Type B pancreatic cell (in vitro differentiated cells): ENCODE measurements at regions not wholly inside any gene's neighbourhood (a gene's known extent, or its start where the extent isn't known, plus 50 kb on each side); places are given as distances from the start of the nearest gene placed in this dataset.

Experiments used
- DNase-seq: peaks from one replicate; pipeline ENCODE4 v3.0.0; 2021; ENCODE audit warnings: mixed read lengths; ENCODE audit not compliant: unreplicated experiment; ENCODE audit errors: extremely low spot score
- H3K27ac Mint-ChIP-seq: 2 replicates; pipeline ENCODE4 v1.8.0; 2021; ENCODE audit warnings: mild to moderate bottlenecking, mixed read lengths
- H3K27me3 Mint-ChIP-seq: 2 replicates; pipeline ENCODE4 v1.8.0; 2021; ENCODE audit warnings: mixed read lengths
- H3K36me3 Mint-ChIP-seq: 2 replicates; pipeline ENCODE4 v1.8.0; 2021; ENCODE audit warnings: mixed read lengths
- H3K4me1 Mint-ChIP-seq: one replicate; pipeline ENCODE4 v1.8.0; 2021; ENCODE audit warnings: mixed read lengths; ENCODE audit not compliant: unreplicated experiment
- H3K4me3 Mint-ChIP-seq: 2 replicates; pipeline ENCODE4 v1.8.0; 2021; ENCODE audit warnings: mild to moderate bottlenecking, mixed read lengths
- H3K9me3 Mint-ChIP-seq: 2 replicates; pipeline ENCODE4 v1.8.0; 2021; ENCODE audit warnings: mixed read lengths
- TF ChIP-seq, protein P1 (sequence below): fragments of 200-600 bp; sonication (generic); conservative IDR thresholded peaks from 2 replicates; pipeline ENCODE4 v1.5.0; 2021; ENCODE audit warnings: antibody characterized with exemption, mild to moderate bottlenecking

DNA sequence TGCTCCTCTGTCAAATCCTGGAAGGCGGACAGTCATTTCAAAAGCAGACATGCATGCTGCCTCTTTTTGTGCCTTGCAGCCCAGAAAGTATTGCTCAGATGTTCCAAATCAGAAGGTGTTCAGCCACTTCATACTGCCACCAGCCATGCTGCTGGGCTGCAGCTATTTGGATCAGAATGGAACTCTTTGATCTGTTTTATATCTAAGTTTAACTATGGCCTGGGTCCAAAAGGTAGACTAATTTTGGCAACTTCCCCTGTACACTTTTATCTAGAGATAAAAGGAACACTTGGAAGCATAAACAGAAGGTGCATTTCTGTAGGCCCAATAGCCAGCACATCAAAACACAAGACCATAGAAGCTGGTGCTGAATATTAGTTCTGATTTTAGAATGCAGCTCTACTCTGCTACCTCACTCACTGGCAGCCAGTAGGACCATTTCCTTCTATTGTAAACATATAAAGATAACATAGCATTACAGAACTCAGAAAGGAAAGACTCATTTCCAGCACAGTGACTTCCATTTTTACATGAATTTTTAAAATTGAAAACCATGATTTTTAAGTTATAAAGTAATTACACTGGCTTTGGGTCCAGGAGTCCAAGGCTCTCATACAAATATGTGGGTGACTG lies 143.1 kb upstream of the CAV2 start:
- peaks cover 16% of the 10 kb centered on the region for H3K4me1 Mint-ChIP-seq
- peaks cover 5% of the 10 kb centered on the region for H3K9me3 Mint-ChIP-seq
- TF ChIP-seq, protein P1, sequence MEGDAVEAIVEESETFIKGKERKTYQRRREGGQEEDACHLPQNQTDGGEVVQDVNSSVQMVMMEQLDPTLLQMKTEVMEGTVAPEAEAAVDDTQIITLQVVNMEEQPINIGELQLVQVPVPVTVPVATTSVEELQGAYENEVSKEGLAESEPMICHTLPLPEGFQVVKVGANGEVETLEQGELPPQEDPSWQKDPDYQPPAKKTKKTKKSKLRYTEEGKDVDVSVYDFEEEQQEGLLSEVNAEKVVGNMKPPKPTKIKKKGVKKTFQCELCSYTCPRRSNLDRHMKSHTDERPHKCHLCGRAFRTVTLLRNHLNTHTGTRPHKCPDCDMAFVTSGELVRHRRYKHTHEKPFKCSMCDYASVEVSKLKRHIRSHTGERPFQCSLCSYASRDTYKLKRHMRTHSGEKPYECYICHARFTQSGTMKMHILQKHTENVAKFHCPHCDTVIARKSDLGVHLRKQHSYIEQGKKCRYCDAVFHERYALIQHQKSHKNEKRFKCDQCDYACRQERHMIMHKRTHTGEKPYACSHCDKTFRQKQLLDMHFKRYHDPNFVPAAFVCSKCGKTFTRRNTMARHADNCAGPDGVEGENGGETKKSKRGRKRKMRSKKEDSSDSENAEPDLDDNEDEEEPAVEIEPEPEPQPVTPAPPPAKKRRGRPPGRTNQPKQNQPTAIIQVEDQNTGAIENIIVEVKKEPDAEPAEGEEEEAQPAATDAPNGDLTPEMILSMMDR = no peak
- no peak for DNase-seq
- H3K4me3 Mint-ChIP-seq = no peak overlapping the region
- H3K27me3 Mint-ChIP-seq = no peaks in the 10 kb centered on the region
- no peak overlapping the region for H3K27ac Mint-ChIP-seq
- no peaks in the 10 kb centered on the region for H3K36me3 Mint-ChIP-seq

DNA sequence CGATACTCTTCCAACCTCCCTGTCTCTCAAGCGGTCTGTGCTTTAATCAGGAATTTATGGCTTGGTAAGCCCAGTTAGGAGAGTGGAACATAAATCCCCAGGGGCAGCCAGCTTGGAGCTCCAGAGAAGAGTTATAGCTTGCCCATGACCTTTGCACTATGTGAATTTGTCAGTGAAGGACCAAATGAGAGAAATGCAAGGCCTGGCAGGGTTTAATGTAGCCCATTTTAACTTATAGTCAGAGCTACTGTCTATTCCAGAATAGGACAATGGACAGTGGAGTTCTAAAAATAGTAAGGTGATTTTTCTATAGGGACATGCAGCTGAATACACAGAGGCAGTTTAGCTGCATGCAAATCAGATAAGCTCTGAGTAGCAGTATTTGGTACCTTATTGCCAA lies 142.6 kb upstream of the CAV2 start:
- Mint-ChIP-seq H3K4me3 (no peak overlapping the region), H3K4me1 (peaks cover 16% of the 10 kb centered on the region), H3K36me3 (no peaks in the 10 kb centered on the region), H3K27me3 (no peaks in the 10 kb centered on the region), H3K27ac (no peak overlapping the region), H3K9me3 (peaks cover 5% of the 10 kb centered on the region)
- TF ChIP-seq, protein P1 = no peak
- DNase-seq = no peak

DNA sequence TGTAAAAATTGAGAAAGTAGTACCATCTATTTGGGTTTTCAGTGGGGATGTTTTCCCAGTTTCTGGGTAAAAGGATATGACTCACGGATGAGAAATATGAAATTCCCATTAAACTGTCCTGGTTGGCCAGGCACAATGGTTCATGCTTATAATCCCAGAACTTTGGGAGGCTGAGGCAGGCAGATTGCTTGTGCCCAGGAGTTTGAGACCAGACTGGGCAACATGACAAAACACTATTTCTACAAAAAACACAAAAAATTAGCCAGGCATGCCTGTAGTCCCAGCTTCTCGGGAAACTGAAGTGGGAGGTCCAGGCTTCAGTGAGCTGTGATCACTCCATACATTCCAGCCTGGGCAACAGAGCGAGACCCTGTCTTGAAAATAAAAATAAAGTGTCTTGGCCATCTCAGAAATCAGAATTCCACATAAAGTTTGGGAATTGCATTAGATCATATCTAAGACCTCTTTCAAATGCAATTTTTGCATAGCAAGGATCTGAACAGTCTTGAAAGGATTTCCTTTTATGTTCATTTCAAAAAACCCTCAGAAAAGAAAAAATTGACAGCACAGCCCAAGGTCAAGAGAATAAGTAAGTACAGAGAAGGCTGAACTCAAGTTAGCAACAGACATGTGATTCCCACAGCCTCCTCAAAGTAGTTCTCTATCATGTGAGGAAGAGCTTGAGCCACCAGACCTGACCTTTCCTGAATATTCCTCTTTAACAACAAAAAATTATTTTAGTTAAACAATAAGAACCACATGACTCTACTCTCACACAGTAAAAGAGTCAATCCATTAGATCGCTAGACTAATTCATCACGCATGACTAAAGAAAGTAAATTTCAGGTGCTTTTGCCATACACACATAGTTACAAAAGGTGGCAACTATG lies 141.5 kb upstream of the CAV2 start:
- H3K27me3 Mint-ChIP-seq = no peaks in the 10 kb centered on the region
- peaks cover 5% of the 10 kb centered on the region for H3K9me3 Mint-ChIP-seq
- H3K4me3 Mint-ChIP-seq = no peak overlapping the region
- H3K4me1 Mint-ChIP-seq = peaks cover 16% of the 10 kb centered on the region
- H3K27ac Mint-ChIP-seq = no peak overlapping the region
- no peak for DNase-seq
- H3K36me3 Mint-ChIP-seq = no peaks in the 10 kb centered on the region
- TF ChIP-seq, protein P1 = no peak

DNA sequence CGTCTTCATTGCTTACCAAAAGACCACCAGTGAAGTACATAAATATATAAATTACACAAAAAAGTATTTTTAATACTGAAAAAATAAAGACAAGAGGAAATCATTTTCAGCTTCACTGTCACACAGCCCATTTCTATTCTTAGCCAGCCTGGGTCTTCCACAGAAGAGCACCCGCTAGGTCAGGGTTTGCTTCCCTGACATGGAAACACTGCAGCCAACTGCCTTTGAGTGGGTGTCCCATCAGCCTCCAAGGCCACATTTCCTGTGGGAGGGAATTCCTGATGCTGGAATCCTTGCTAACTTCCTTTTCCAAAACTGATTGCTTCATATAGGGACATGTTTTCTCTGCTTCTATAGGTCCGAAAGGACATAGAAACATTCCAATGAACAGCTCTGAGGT lies 137.8 kb upstream of the CAV2 start:
- H3K36me3 Mint-ChIP-seq = no peaks in the 10 kb centered on the region
- H3K27ac Mint-ChIP-seq = no peak overlapping the region
- H3K27me3 Mint-ChIP-seq = no peaks in the 10 kb centered on the region
- TF ChIP-seq, protein P1 = no peak
- H3K9me3 Mint-ChIP-seq = peaks cover 5% of the 10 kb centered on the region
- no peak for DNase-seq
- H3K4me3 Mint-ChIP-seq = no peak overlapping the region
- no peaks in the 10 kb centered on the region for H3K4me1 Mint-ChIP-seq

DNA sequence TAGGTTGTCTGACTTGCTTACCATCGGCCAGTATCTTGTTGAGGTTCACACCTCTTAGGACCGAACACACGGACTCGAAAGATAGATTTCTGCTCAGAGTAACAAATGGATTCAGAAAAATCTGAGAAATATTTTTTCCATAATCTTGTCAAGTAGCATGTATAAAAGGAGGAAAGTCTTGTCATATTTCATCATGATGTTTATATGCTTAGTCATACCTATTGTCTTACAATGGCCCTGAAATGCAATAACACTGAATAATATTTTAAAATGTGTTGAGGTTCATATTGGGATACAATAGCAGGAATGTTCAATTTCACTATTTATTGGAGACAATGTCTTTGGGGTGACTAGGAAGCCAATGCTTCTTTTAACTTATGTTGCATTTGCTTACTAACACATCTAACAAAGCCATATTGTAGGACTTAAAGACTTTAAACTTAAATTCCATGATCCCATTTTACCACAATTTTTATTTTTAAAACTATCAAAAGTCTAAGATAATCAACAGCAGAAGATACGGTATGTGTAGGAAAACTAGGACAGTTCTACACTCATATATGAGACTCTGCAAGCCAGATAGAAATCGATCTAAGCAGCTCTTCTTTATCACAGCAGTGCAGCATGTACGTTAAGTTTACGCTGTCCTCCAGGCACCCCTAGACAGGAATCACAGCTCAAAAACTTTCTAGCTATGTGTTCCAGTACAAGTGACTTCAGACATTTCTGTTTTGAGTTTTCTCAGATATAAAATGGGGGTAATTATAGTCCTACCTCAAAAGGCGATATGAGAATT lies 135.7 kb upstream of the CAV2 start:
- Mint-ChIP-seq H3K4me1 (no peaks in the 10 kb centered on the region), H3K36me3 (no peaks in the 10 kb centered on the region), H3K27ac (no peak overlapping the region), H3K9me3 (no peaks in the 10 kb centered on the region), H3K27me3 (no peaks in the 10 kb centered on the region), H3K4me3 (no peak overlapping the region)
- no peak for DNase-seq
- TF ChIP-seq, protein P1 = no peak
